Right lung (tissue), 2 donors: ENCODE measurements at regions not wholly inside any gene's neighbourhood (a gene's known extent, or its start where the extent isn't known, plus 50 kb on each side); places are given as distances from the start of the nearest gene placed in this dataset.

Source experiments
- DNase-seq, 2 donors: peaks; one replicate each; pipeline ENCODE4 v3.0.0-alpha.2; 2013

GRCh38 chr1:14524826-14525636 lies 73.5 kb upstream of the KAZN start:
- peak in 1 of 2 donors; percentile 34 for DNase-seq

GRCh38 chr1:14529475-14529874 lies 69.0 kb upstream of the KAZN start:
- no peak for DNase-seq

- DNase-seq = no peak
Measured at GRCh38 chr1:14531519-14531918, 67.0 kb upstream of the KAZN start.

- no peak for DNase-seq
Measured at GRCh38 chr1:14535619-14536355, 62.7 kb upstream of the KAZN start.

- DNase-seq = no peak
Measured at GRCh38 chr1:14538335-14538734, 60.1 kb upstream of the KAZN start.

GRCh38 chr1:14539309-14539708 lies 59.2 kb upstream of the KAZN start:
- DNase-seq = no peak

GRCh38 chr1:14539953-14540563 lies 58.4 kb upstream of the KAZN start:
- no peak for DNase-seq

GRCh38 chr1:14541348-14541747 lies 57.1 kb upstream of the KAZN start:
- no peak for DNase-seq

GRCh38 chr1:14543191-14543840 lies 55.2 kb upstream of the KAZN start:
- DNase-seq = peak in 1 of 2 donors; percentile 48

GRCh38 chr1:14544319-14544718 lies 54.2 kb upstream of the KAZN start:
- DNase-seq = no peak

GRCh38 chr1:14545422-14546025 lies 53.0 kb upstream of the KAZN start:
- no peak for DNase-seq

- no peak for DNase-seq
Measured at GRCh38 chr1:14546416-14546815, 52.1 kb upstream of the KAZN start.
